DMS53 (cell line): ENCODE measurements at regions not wholly inside any gene's neighbourhood (a gene's known extent, or its start where the extent isn't known, plus 50 kb on each side); places are given as distances from the start of the nearest gene placed in this dataset.

Experiments used
- DNase-seq: peaks from one replicate; lab custom pipeline; 2025; lab: John Stamatoyannopoulos, UW

- DNase-seq = no peak
Observed at GRCh38 chr1:68959461-68960030, 462.7 kb upstream of the DEPDC1 start.

GRCh38 chr1:68961143-68961542 lies 464.3 kb upstream of the DEPDC1 start:
- no peak for DNase-seq

GRCh38 chr1:68963353-68963752 lies 466.5 kb upstream of the DEPDC1 start:
- no peak for DNase-seq

DNA sequence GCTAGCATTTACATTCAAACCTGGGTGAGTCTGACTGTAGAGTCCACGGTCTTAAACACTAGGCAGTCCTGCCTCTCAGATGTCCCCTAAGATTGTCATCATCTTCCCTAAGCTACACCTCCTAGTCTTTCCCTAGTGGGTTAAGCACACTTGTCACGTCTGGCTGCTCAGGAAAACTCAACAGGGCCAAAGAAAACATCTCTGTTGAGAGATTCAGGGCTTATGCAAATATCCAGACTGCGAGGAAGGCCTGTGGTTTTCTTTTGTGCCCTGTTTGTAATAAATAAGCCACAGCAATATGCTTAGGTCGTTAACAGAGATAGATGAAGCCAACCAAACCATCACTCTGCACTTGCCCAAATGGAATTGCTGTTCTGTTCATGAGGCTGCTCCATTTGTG lies 472.6 kb upstream of the DEPDC1 start:
- peak; percentile 53 for DNase-seq

GRCh38 chr1:68970571-68970970 lies 473.7 kb upstream of the DEPDC1 start:
- DNase-seq = no peak

DNA sequence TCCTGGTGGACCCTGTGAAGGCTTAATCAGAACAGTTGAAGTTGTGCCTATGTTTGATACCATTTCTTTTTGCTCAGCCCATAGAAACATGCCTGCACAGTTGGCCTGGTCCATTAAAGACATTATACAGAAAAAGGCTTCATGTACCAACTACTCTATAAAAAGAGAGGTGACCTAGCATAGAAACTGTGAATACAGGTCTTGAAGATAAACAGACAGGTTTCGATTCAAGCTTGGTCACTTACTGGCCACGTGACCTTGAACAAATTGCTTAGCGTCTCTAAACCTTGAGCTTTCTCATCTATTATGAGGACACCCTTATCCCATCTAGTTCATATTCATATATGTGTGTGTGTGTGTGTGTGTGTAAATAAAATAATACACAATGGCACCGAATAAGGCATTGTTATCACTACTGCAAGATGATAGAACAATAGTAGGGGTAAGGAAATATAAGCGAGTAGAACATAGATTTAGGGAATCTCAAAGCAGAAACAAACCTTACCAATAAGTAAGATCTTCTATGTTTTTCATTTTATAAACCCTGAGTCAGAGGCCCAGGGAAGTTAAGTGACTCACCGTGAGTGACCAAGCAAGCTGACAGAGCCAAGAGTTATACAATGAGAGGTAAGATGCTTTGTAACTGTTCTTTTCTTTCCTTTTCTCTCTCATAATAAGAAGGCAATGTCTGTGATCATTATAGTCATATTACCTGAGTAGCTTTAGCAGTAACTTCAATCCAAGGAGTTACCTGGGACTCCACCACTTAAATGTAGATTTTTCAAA lies 476.8 kb upstream of the DEPDC1 start:
- peak; percentile 31 for DNase-seq

DNA sequence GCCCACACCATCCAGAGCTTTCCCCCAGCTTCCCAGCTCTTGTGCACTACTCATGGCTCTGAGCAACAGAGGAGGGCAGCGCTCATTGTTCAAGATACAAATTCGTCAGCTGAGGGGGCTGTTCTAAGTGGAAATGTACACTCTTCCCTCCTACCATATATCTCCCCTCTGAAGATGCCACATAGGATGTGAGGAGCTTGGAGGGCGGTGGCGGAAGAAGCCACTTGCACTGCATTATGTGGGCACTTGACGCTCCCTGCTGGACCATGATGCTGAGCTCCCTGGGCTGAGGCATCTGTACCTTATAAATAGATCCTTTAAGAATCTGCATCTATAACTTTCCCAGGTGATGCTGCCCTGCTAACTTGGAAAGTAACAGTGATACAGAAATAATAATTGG lies 477.6 kb upstream of the DEPDC1 start:
- DNase-seq = peak; percentile 26

GRCh38 chr1:68975212-68975933 lies 478.5 kb upstream of the DEPDC1 start:
- peak; percentile 52 for DNase-seq

DNA sequence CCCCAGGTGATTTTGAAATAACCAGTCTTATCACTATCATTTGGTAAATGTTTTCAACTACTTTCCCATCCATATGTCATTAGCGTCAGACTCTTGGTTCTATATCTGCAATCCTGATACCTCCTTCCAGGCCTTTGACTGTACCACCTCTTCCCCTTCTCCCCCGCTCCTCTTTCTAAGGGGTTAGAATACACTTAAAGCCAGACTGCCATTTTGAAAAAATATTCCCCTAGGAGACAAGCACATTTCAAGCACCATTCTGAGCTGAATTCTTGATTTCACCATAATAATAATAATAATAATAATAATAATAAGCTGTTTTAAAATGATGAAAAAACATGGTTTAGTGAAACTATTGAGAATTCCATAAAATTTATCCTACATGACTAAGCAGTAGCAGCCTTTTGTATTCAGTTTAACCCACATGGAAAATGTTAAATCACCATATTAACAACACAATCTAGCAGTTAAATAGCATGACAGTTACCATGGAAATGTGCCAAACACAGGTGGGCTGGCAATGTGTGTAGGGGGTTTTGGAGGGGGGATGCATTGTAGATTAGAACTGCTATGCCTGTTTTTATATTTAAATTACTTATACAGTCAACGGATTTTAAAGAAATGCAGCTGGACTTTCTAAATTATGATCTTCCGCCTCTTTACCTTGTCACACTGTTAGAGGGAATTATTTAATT lies 480.2 kb upstream of the DEPDC1 start:
- DNase-seq = no peak

DNA sequence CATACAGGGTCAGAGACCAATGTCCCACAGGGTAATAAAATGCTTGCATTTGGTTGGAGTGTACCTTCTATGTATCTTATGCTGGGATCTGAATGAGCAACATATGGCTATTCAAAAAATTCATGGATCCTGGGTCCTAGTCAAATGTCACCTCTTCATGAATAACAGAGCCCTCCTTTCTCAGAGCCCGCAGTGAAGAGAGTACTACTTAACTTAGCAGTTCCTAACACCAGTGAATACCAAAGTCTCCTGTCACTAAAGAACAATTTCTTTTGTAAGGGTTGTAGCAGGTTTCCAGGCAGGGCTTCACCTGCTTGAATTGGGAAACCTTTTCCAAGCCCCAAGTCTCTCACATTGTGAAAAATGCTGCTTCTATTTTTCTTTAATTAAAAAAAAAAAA lies 483.0 kb upstream of the DEPDC1 start:
- no peak for DNase-seq

DNA sequence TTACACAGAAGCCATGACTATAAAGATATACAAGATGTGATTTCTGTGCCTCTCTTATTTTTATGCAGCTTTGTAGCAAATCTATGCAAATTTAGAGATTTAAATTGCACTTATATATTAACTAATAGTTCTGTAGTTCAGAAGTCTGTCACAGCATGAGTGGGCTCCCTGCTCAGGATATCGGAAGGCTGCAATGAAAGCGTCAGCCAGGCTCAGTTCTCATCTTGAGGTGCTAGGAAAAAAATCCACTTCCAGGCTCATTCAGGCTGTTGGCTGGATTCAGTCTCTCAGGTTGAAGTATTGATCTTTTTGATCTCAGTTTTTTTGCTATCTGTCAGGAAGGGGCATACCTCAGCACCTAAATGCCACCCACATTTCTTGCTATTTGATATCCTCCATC lies 487.4 kb upstream of the DEPDC1 start:
- no peak for DNase-seq

GRCh38 chr1:68994096-68994495 lies 497.2 kb upstream of the DEPDC1 start:
- DNase-seq = no peak

DNA sequence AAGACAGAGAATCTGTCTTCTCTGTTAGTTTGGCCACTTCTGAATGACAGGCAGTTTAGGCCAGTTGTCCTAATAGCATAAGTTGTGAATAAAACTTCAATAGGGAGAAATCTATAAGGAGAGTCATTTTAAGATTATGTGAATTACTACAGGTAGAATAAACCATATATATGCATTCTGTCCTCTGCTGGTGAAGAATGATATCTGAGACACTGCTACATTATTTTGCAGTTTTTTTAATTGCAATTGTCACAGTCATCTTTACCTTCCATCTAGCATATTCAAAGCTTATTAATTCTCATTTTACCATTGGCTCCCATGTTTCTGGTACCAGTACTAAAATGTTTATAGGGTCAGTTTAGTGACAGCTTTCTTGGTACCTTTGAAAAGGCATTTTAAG lies 519.6 kb upstream of the DEPDC1 start:
- peak; percentile 20 for DNase-seq

GRCh38 chr1:69029649-69030048 lies 532.8 kb upstream of the DEPDC1 start:
- DNase-seq = no peak

GRCh38 chr1:69038379-69038778 lies 529.3 kb upstream of the LRRC7 start:
- DNase-seq = no peak

DNA sequence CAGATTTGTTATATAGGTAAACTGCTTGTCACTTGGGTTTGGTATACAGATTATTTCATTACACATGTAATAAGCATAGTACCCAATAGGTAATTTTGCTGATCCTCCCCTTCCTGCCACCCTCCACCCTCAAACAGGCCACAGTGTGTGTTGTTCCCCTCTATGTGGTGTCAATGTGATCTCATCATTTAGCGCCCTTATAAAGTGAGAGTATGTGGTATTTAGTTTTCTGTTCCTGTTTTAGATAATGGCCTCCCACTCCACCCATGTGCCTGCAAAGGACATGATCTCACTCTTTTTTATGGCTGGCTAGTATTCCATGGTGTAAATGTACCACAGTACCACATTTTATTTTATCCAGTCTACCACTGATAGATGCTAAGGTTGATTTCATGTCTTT lies 522.1 kb upstream of the LRRC7 start:
- DNase-seq = no peak

- no peak for DNase-seq
Observed at GRCh38 chr1:69055194-69055593, 512.5 kb upstream of the LRRC7 start.

DNA sequence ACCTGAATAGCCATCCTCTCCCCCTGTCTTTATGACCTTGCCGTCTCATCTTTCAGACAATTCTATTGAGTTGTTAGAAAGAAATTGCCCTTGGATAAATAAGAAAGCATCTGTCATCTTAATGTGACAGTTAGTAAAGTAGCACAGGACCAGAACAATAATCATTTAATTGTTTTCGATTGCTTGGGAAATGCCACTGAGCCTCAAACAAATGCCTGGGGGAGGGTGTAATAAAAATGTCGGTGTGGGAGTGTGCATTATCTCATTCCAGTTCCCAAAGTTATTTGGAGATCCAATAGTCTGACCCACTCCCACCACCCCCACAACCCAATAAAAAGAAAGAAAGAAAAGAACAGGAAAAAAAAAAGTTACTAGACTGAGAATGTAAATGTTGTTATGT lies 509.3 kb upstream of the LRRC7 start:
- no peak for DNase-seq

DNA sequence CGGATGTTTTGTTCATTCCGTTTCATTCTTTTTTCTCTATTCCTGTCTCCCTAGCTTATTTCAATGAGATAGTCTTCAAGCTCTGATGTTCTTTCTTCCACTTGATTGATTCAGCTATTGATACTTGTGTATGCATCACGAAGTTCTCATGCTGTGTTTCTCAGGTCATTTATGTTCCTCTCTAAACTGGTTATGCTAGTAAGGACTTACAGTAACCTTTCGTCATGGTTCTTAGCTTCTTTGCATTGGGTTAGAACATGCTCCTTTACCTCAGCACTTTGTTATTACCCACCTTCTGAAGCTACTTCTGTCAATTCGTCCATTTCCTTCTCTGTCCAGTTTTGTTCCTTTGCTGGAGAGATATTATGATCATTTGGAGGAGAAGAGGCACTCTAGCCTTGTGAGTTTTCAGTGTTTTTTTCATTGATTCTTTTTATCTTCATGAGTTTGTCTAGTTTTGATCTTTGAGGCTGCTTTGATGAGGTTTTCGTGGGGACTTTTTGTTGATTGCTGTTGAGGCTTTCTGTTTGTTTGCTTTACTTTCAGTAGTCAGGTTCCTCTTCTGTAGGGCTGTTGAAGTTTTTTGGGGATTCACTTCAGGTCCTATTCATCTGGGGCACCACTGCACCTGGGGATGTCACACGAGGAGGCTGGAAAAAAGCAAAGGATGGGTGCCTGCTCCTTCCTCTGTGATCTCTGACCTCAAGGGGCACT lies 496.9 kb upstream of the LRRC7 start:
- DNase-seq = no peak

GRCh38 chr1:69073176-69073575 lies 494.5 kb upstream of the LRRC7 start:
- peak; percentile 31 for DNase-seq

DNA sequence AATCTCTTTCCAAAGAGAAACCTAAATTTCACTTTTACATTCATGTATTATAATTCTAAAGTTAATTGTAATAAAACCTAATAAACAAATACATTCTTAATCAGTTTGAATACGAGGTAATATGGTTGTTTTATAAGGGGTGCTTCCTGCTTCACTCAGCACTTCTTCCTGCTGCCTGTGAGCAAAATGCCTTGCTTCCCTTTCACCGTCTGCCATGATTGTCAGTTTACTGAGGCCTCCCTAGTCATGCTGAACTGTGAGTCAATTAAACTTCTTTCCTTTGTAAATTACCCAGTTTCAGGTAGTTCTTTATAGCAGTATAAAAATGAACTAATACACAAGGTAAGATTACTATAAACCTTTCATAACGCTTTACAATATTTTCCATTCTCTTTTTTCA lies 491.1 kb upstream of the LRRC7 start:
- DNase-seq = peak; percentile 16

GRCh38 chr1:69077198-69077597 lies 490.5 kb upstream of the LRRC7 start:
- DNase-seq = no peak
